Progenitor cell of endocrine pancreas (in vitro differentiated cells): ENCODE measurements at regions not wholly inside any gene's neighbourhood (a gene's known extent, or its start where the extent isn't known, plus 50 kb on each side); places are given as distances from the start of the nearest gene placed in this dataset.
A peak's percentile ranks its signal among the peaks of the same experiment; 100 is the strongest.

Experiments
- DNase-seq: peaks from one replicate; pipeline ENCODE4 v3.0.0; 2021; ENCODE audit warnings: low spot score; ENCODE audit not compliant: unreplicated experiment
- H3K27ac Mint-ChIP-seq: 2 replicates; pipeline ENCODE4 v1.8.0; 2021; ENCODE audit warnings: mild to moderate bottlenecking, moderate library complexity, mixed read lengths
- H3K27me3 Mint-ChIP-seq: 2 replicates; pipeline ENCODE4 v1.8.0; 2021; ENCODE audit warnings: mixed read lengths
- H3K36me3 Mint-ChIP-seq: 2 replicates; pipeline ENCODE4 v1.8.0; 2022; ENCODE audit warnings: mixed read lengths; ENCODE audit not compliant: insufficient read depth
- H3K4me1 Mint-ChIP-seq: 2 replicates; pipeline ENCODE4 v1.8.0; 2021; ENCODE audit warnings: low read depth, mixed read lengths
- H3K4me3 Mint-ChIP-seq: 2 replicates; pipeline ENCODE4 v1.8.0; 2021; ENCODE audit warnings: low read depth, mild to moderate bottlenecking, moderate library complexity, mixed read lengths
- H3K9me3 Mint-ChIP-seq: 2 replicates; pipeline ENCODE4 v1.8.0; 2021; ENCODE audit warnings: low read depth, mixed read lengths
- TF ChIP-seq, protein P1 (sequence below): fragments of 200-600 bp; sonication (generic); IDR thresholded peaks from one replicate; pipeline ENCODE4 v1.5.0; 2021; ENCODE audit warnings: antibody characterized with exemption, mild to moderate bottlenecking; ENCODE audit not compliant: unreplicated experiment

DNA sequence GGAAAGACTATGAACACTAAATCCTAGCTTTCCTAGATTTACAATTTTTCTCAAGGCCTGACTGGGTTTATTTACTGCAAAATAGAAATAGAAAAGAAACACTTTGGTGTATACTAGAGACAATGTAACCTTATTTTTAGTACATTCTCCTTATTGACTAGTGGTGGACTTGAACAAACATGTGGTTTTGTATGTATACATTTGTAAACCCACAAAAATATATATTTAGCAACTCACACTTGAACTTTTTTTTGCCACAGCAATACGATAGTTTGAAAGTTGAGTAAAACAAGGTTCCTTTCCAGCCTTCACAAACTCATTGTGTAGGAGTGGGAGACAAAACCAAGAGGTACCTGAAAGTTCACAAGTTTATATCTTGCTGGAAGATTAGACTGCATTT lies 1633.4 kb upstream of the LRRTM1 start:
- no peak overlapping the region for H3K4me3 Mint-ChIP-seq
- peaks cover 8% of the 10 kb centered on the region for H3K9me3 Mint-ChIP-seq
- H3K4me1 Mint-ChIP-seq: peaks cover 7% of the 10 kb centered on the region
- no peaks in the 10 kb centered on the region for H3K27me3 Mint-ChIP-seq
- H3K27ac Mint-ChIP-seq: no peak overlapping the region
- no peak for DNase-seq
- no peaks in the 10 kb centered on the region for H3K36me3 Mint-ChIP-seq
- TF ChIP-seq, protein P1, sequence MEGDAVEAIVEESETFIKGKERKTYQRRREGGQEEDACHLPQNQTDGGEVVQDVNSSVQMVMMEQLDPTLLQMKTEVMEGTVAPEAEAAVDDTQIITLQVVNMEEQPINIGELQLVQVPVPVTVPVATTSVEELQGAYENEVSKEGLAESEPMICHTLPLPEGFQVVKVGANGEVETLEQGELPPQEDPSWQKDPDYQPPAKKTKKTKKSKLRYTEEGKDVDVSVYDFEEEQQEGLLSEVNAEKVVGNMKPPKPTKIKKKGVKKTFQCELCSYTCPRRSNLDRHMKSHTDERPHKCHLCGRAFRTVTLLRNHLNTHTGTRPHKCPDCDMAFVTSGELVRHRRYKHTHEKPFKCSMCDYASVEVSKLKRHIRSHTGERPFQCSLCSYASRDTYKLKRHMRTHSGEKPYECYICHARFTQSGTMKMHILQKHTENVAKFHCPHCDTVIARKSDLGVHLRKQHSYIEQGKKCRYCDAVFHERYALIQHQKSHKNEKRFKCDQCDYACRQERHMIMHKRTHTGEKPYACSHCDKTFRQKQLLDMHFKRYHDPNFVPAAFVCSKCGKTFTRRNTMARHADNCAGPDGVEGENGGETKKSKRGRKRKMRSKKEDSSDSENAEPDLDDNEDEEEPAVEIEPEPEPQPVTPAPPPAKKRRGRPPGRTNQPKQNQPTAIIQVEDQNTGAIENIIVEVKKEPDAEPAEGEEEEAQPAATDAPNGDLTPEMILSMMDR: no peak

DNA sequence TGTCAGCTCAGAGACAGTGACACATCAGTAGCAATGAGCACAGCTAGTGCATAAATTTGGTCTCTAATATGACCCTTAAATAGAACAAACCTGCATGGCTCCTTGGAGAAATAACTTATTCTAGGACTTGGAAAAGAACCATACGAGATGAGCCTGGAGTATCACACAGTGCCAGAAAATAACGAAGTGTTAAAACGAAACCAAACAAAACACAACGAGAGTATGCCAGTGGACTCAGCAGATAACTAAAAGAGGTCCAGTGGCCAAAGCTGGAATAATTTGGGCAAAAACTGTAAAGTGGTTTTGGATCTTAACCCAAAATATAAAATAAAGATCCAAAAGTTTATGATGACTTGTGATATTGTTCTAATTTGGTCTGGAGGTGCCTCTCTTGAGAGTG lies 1599.0 kb upstream of the LRRTM1 start:
- TF ChIP-seq, protein P1: no peak
- no peaks in the 10 kb centered on the region for H3K4me1 Mint-ChIP-seq

DNA sequence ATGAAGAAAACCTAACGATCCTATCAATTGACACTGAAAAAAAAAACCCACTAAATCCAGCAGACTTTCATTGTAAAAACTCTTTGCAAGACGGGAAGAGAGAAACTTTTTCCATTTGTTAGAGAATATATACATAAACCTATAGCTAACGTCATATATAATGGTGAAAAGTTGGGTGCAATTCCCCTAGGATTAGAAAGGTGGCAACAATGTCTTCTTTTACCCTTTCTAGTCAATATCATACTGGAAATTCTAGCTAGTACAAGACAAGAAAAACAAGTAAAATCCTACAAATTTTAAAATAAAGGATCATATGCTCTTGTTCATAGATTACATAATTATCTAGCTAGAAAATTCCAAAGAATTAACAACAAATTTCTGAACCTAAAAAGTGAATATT lies 1596.5 kb upstream of the LRRTM1 start:
- H3K27me3 Mint-ChIP-seq: no peaks in the 10 kb centered on the region
- no peak for DNase-seq

More for the DNA sequence above, 1599.0 kb upstream of the LRRTM1 start:
- DNase-seq: no peak
- H3K9me3 Mint-ChIP-seq: no peaks in the 10 kb centered on the region
- H3K27me3 Mint-ChIP-seq: no peaks in the 10 kb centered on the region
- H3K4me3 Mint-ChIP-seq: no peak overlapping the region
- H3K27ac Mint-ChIP-seq: no peak overlapping the region
- H3K36me3 Mint-ChIP-seq: no peaks in the 10 kb centered on the region

DNA sequence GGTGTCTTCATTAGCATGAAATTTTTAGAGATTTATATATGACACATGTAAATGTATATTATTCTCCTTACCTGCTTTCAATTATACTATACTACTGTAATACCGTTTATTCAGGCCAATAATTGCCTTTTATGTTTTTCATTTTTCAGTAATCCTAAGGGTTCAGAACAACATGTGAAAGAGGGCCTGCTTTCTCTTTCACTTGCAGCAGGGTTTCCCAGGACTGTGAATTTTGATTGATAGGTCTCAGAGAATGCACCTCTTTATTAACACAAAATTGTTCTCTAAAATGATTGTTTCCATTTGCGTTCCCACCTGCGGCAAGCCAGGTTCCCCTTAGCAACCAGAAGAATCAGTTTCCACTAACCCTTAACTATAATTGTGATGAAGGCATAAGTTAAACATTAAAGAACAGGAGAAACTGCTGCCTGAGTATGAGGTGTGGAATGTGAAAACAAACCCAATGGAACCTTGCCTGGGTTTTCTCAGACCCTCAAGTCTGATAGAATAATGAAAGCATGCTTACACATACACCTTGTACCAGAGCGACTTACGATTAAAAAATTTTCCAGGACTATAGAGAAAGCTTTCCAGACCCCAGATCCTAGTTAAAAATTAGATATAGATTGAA lies 1591.2 kb upstream of the LRRTM1 start:
- H3K4me3 Mint-ChIP-seq: no peak overlapping the region
- DNase-seq: no peak
- no peaks in the 10 kb centered on the region for H3K36me3 Mint-ChIP-seq
- H3K4me1 Mint-ChIP-seq: peaks cover 26% of the 10 kb centered on the region
- H3K9me3 Mint-ChIP-seq: no peaks in the 10 kb centered on the region
- peak overlapping the region; percentile 85 for H3K27ac Mint-ChIP-seq
- TF ChIP-seq, protein P1: no peak
- H3K27me3 Mint-ChIP-seq: no peaks in the 10 kb centered on the region

More for the DNA sequence above, 1596.5 kb upstream of the LRRTM1 start:
- no peak overlapping the region for H3K27ac Mint-ChIP-seq
- H3K36me3 Mint-ChIP-seq: no peaks in the 10 kb centered on the region
- no peak overlapping the region for H3K4me3 Mint-ChIP-seq
- no peaks in the 10 kb centered on the region for H3K9me3 Mint-ChIP-seq
- peaks cover 9% of the 10 kb centered on the region for H3K4me1 Mint-ChIP-seq
- TF ChIP-seq, protein P1: peak; percentile 44

DNA sequence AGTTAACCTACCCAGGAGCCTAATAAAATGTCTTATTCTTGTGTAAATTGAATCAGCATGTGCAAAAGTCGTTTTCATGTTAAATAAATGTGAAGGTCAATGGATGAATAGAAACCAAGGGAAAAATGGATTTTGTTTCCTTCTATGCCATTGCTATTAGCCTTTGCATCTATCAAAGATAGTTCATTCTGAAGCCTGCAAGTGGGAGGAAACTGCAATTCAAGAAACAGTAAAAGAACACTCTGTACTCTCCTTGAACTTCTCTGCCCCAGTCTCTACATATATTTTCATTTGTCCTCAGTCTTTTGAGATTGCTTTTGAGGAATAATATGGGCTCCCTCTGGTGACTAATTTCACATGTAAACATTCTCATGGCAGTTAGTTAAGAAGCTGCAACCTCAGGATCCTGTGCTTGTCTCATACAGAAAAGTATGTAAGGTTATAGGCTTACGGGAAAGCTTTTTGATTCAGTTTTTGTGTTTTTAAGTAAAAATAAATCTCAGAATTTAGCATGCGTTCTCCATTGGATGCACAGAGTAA lies 1590.0 kb upstream of the LRRTM1 start:
- Mint-ChIP-seq H3K4me1 (peaks cover 26% of the 10 kb centered on the region), H3K27ac (peak overlapping the region; percentile 15), H3K27me3 (no peaks in the 10 kb centered on the region), H3K36me3 (no peaks in the 10 kb centered on the region), H3K9me3 (no peaks in the 10 kb centered on the region), H3K4me3 (no peak overlapping the region)
- DNase-seq: no peak
- TF ChIP-seq, protein P1: no peak
